Ishikawa (cell line): ENCODE measurements at regions not wholly inside any gene's neighbourhood (a gene's known extent, or its start where the extent isn't known, plus 50 kb on each side); places are given as distances from the start of the nearest gene placed in this dataset.

Experiments
- MAX ChIP-seq: IDR thresholded peaks from 2 replicates; pipeline ENCODE4 v1.6.1; 2012
- RAD21 ChIP-seq: IDR thresholded peaks from 2 replicates; pipeline ENCODE4 v1.6.1; 2012; ENCODE audit warnings: low read depth

- TF ChIP-seq RAD21 (no peak), MAX (no peak)
Observed at GRCh38 chr6:96468281-96468680, 53.3 kb upstream of the UFL1 start.
